OCI-LY3 (cell line): ENCODE measurements at regions not wholly inside any gene's neighbourhood (a gene's known extent, or its start where the extent isn't known, plus 50 kb on each side); places are given as distances from the start of the nearest gene placed in this dataset.

Experiments
- H2AFZ ChIP-seq: fragments of 200-600, 300-600 bp; shearing (Covaris generic); 2 replicates; pipeline ENCODE4 v1.6.0; 2014; ENCODE audit warnings: antibody characterized with exemption, low read depth, low read length
- H3K27ac ChIP-seq: fragments of 200-600, 300-600 bp; sonication (generic); 2 replicates; pipeline ENCODE4 v1.5.1; 2014; ENCODE audit warnings: mild to moderate bottlenecking, low read length, moderate library complexity, mixed read lengths
- H3K27me3 ChIP-seq: fragments of 200-600, 300-600 bp; sonication (generic); 2 replicates; pipeline ENCODE4 v1.6.1; 2014; ENCODE audit warnings: low read depth, low read length, mixed read lengths
- H3K36me3 ChIP-seq: fragments of 200-600, 300-600 bp; sonication (generic); replicated peaks from 2 replicates; pipeline ENCODE3; 2014; ENCODE audit warnings: low read depth, low read length, mixed read lengths
- H3K4me1 ChIP-seq: fragments of 300-600, 200-600 bp; sonication (generic); 2 replicates; pipeline ENCODE4 v1.6.1; 2014; ENCODE audit warnings: low read length, mixed read lengths
- H3K4me2 ChIP-seq: fragments of 200-600, 300-600 bp; sonication (generic); 2 replicates; pipeline ENCODE4 v1.6.1; 2014; ENCODE audit warnings: low read length, mixed read lengths
- H3K4me3 ChIP-seq: fragments of 300-600, 200-600 bp; sonication (generic); 2 replicates; pipeline ENCODE4 v1.5.1; 2014; ENCODE audit warnings: antibody characterized with exemption, mild to moderate bottlenecking, low read length, moderate library complexity
- H3K79me2 ChIP-seq: fragments of 300-600, 200-600 bp; shearing (Covaris generic); 2 replicates; pipeline ENCODE4 v1.6.1; 2014; ENCODE audit warnings: mild to moderate bottlenecking, low read length, mixed read lengths
- H3K9ac ChIP-seq: fragments of 300-600, 200-600 bp; shearing (Covaris generic); 2 replicates; pipeline ENCODE4 v1.6.0; 2014; ENCODE audit warnings: mild to moderate bottlenecking, low read length, moderate library complexity
- H3K9me3 ChIP-seq: fragments of 200-600, 300-600 bp; shearing (Covaris generic); 2 replicates; pipeline ENCODE4 v1.6.1; 2014; ENCODE audit warnings: low read length, mixed read lengths; ENCODE audit not compliant: insufficient read depth
- H4K20me1 ChIP-seq: fragments of 200-600, 300-600 bp; sonication (generic); 2 replicates; pipeline ENCODE4 v1.6.1; 2016; ENCODE audit warnings: low read length, mixed read lengths; ENCODE audit not compliant: insufficient read depth
- CTCF ChIP-seq: fragments of 200-600, 300-600 bp; sonication (generic); IDR thresholded peaks from 2 replicates; pipeline ENCODE4 v1.5.1; 2014; ENCODE audit warnings: antibody characterized with exemption, low read length, low read depth
- EZH2phosphoT487 ChIP-seq: fragments of 200-600 bp; shearing (Covaris generic); IDR thresholded peaks from 2 replicates; pipeline ENCODE4 v1.6.1; 2018; ENCODE audit warnings: antibody characterized with exemption, mixed run types, low read depth

DNA sequence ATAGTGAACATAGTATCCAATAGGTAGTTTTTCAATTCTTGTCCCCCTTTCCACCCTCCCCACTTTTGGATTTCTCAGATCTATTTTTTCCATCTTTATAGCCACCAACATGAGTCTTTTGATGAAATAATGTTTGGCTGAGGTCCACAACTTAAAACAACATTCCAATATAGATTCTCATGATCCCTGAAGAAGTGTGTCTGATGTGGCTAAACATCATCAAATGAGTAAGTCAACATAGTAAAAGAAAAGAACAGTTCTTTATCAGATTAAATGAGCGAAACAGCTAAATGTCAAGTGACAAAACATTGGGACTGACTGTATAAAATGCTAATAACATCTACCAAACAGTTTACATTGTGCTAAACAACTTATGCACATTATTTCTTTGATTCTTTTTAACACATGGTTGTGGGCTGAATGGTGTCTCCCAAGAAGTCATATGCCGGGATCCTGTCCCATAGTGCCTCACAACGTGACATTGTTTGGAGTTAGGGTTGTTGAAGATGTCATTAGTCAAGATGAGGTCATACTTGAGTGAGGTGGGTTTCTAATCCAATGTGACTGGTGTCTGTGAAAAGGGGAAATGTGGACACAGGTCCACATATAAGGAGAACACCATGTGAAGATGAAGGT is 453.6 kb downstream of the LTN1 start:
- no peaks in the 10 kb centered on the region for H3K9me3 ChIP-seq
- H3K4me2 ChIP-seq: no peak overlapping the region
- H3K27me3 ChIP-seq: no peaks in the 10 kb centered on the region
- no peaks in the 10 kb centered on the region for H4K20me1 ChIP-seq
- H3K4me1 ChIP-seq: no peaks in the 10 kb centered on the region
- no peak overlapping the region for H3K27ac ChIP-seq
- no peak overlapping the region for H3K9ac ChIP-seq
- TF ChIP-seq EZH2phosphoT487 (no peak), CTCF (no peak)
- no peaks in the 10 kb centered on the region for H3K79me2 ChIP-seq
- no peaks in the 10 kb centered on the region for H3K36me3 ChIP-seq
- H3K4me3 ChIP-seq: no peak overlapping the region
- no peak overlapping the region for H2AFZ ChIP-seq

DNA sequence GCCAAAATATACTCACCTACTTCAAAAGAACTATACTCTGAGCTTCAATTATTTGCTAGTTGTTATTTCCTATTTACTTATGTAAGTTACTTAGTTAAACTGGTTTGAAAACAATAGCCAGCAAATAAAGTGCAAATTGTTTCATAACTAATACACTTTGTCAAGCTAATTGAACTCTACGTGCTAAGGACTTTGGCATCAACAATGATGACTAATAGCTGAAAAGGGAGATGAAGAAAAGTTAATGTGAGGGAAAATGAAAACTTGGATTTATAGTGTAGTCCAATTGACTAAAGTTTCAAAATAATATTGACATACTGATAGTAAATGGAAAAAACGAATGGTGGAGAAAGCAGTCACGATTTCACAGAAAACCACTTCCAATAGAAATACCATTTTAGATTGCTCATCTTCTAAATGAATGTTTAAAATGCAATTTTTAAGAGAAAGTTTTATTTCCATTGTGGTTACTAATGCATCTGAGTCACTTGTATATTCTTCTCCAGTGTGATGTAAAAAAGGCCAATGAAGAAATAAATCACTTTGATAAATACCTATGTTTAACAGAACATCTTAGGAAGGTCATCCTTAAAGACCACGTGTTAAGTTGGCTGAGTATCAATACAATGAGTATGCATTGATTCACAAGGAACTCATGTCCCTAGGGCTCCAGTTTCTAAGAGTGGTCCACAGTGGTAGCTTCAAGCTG is 455.2 kb downstream of the LTN1 start:
- Histone ChIP-seq H3K4me2 (no peak overlapping the region), H3K27me3 (no peaks in the 10 kb centered on the region), H3K4me1 (no peaks in the 10 kb centered on the region), H3K36me3 (no peaks in the 10 kb centered on the region), H3K9me3 (no peaks in the 10 kb centered on the region), H2AFZ (no peak overlapping the region), H3K9ac (no peak overlapping the region), H4K20me1 (no peaks in the 10 kb centered on the region), H3K4me3 (no peak overlapping the region), H3K27ac (no peak overlapping the region), H3K79me2 (no peaks in the 10 kb centered on the region)
- no peak for TF ChIP-seq CTCF
- TF ChIP-seq EZH2phosphoT487: no peak

- Histone ChIP-seq H3K9ac (no peak overlapping the region), H3K9me3 (no peaks in the 10 kb centered on the region), H3K4me2 (no peak overlapping the region), H3K4me1 (no peaks in the 10 kb centered on the region), H3K27ac (no peak overlapping the region), H3K36me3 (no peaks in the 10 kb centered on the region), H3K4me3 (no peak overlapping the region), H2AFZ (no peak overlapping the region), H3K27me3 (no peaks in the 10 kb centered on the region), H3K79me2 (no peaks in the 10 kb centered on the region), H4K20me1 (no peaks in the 10 kb centered on the region)
- TF ChIP-seq EZH2phosphoT487 (no peak), CTCF (no peak)
These were observed 460.2 kb downstream of the LTN1 start for GRCh38 chr21:28532446-28532845.

- Histone ChIP-seq H2AFZ (no peak overlapping the region), H3K36me3 (no peaks in the 10 kb centered on the region), H3K4me1 (peaks cover 2% of the 10 kb centered on the region), H3K27ac (no peak overlapping the region), H3K9me3 (no peaks in the 10 kb centered on the region), H4K20me1 (no peaks in the 10 kb centered on the region), H3K9ac (no peak overlapping the region), H3K4me2 (no peak overlapping the region), H3K79me2 (no peaks in the 10 kb centered on the region), H3K27me3 (no peaks in the 10 kb centered on the region), H3K4me3 (no peak overlapping the region)
- TF ChIP-seq EZH2phosphoT487: no peak
These were observed 469.3 kb downstream of the LTN1 start for GRCh38 chr21:28523367-28523766.
